ENCODE measurements at regions not wholly inside any gene's neighbourhood (a gene's known extent, or its start where the extent isn't known, plus 50 kb on each side); places are given as distances from the start of the nearest gene placed in this dataset.

DNA sequence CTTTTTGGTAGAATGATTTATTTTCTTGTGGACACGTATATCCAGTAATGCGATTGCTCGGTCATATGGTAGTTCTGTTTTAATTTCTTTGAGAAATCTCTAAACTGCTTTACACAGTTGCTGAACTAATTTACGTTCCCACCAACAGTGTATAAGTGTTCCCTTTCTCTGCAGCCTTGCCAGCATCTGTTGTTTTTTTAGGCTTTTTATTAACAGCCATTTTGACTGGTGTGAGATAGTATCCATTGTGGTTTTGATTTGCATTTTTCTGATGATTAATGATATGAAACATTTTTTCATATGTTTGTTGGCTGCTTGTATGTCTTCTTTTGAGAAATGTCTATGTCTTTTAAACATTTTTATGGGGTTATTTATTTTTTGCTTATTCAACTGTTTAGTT, 196.7 kb downstream of the MOXD1 start:
- no peak overlapping the region for H3K4me3 ChIP-seq (ENCODE audit: low read depth, low read length)
- no peak for DNase-seq (ENCODE audit: low read depth)
- TF ChIP-seq, protein P1, sequence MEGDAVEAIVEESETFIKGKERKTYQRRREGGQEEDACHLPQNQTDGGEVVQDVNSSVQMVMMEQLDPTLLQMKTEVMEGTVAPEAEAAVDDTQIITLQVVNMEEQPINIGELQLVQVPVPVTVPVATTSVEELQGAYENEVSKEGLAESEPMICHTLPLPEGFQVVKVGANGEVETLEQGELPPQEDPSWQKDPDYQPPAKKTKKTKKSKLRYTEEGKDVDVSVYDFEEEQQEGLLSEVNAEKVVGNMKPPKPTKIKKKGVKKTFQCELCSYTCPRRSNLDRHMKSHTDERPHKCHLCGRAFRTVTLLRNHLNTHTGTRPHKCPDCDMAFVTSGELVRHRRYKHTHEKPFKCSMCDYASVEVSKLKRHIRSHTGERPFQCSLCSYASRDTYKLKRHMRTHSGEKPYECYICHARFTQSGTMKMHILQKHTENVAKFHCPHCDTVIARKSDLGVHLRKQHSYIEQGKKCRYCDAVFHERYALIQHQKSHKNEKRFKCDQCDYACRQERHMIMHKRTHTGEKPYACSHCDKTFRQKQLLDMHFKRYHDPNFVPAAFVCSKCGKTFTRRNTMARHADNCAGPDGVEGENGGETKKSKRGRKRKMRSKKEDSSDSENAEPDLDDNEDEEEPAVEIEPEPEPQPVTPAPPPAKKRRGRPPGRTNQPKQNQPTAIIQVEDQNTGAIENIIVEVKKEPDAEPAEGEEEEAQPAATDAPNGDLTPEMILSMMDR (IDR thresholded peaks at IDR 0.05; ENCODE audit: insufficient read depth, low read length) = no peak

DNA sequence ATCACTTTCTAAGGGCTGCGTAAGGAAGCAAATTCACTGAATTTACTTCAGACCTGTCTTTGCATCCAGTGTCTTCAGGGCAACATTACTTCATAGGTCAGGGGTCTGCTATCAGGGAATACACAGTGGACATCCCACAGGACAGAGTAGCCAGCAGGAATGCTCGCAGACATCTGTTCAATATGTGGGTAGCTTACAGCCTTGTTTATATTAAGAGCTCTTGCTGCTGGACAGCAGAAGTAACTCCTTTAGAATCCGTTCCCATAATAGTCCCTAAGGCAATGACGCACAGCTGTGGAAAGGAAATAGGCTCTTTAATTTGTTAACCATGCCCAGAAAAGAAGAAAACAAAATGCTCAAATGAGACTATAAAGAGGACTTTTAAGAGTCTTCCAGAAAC, 198.7 kb downstream of the MOXD1 start:
- DNase-seq (ENCODE audit: low read depth) = peak; percentile 88
- TF ChIP-seq, protein P1 (IDR thresholded peaks at IDR 0.05; ENCODE audit: insufficient read depth, low read length) = no peak

DNA sequence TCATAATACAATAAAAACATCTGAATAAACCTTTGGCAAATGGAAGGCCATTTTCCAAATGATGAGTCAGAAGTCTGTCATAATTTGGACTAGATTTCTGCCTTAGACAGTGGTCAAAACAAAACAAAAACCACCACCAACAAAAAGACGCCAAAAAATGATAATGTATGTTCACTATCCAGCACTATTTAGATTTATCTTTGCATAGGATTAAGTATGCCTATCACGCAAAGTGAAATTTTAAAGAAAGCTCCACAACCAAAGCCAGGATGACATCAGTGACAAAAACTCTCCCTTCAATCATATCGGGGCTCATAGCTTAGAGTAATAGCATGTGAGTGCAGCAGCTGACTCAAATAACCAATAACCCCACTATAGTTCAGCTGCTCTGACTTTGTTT, 201.9 kb downstream of the MOXD1 start:
- DNase-seq (ENCODE audit: low read depth) = peak; percentile 85
- peak overlapping the region; percentile 3 for H3K4me3 ChIP-seq (ENCODE audit: low read depth, low read length)
- TF ChIP-seq, protein P1 (IDR thresholded peaks at IDR 0.05; ENCODE audit: insufficient read depth, low read length) = no peak

More for the DNA sequence above, 198.7 kb downstream of the MOXD1 start:
- no peak overlapping the region for H3K4me3 ChIP-seq (ENCODE audit: low read depth, low read length)

DNA sequence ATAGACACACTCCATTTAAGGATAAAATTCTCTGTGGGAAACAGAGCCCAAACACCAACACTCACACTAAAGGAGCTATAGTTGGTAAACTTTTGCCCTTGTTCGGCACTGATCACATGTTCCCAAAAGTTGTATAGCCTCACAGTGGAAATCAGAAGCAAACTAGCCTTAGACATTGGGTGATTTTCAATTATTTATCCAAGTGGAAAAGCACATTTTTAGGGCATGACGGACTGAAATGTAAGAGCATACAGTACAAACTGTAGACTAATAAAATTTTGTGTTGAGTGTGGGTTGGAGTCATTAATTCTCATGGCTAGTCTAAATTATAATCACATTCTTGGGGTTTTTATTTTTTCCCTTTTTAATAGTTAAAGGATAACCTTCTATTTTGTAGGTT, 202.4 kb downstream of the MOXD1 start:
- peak; percentile 65 for DNase-seq (ENCODE audit: low read depth)
- H3K4me3 ChIP-seq (ENCODE audit: low read depth, low read length) = no peak overlapping the region
- TF ChIP-seq, protein P1 (IDR thresholded peaks at IDR 0.05; ENCODE audit: insufficient read depth, low read length) = no peak

DNA sequence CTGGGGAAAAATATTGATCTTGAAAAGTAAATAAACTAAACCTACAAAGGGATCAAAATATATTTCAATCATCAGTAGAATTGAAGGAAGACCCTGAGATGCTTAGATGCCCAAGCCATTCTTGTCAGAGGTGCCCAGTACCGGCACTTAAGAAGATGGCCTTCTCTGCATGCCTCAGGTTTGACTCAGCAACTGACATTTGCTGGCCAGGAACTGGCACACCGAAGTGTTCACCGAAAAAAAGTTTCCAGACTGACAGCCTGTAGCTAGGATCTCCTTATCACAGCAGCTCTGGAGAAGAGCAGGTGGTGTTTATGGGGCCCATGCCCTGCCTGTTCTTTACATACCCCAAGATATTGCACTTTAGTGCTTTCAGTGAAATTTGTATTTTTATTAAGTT, 203.2 kb downstream of the MOXD1 start:
- no peak overlapping the region for H3K4me3 ChIP-seq (ENCODE audit: low read depth, low read length)
- no peak for DNase-seq (ENCODE audit: low read depth)
- TF ChIP-seq, protein P1 (IDR thresholded peaks at IDR 0.05; ENCODE audit: insufficient read depth, low read length) = no peak

DNA sequence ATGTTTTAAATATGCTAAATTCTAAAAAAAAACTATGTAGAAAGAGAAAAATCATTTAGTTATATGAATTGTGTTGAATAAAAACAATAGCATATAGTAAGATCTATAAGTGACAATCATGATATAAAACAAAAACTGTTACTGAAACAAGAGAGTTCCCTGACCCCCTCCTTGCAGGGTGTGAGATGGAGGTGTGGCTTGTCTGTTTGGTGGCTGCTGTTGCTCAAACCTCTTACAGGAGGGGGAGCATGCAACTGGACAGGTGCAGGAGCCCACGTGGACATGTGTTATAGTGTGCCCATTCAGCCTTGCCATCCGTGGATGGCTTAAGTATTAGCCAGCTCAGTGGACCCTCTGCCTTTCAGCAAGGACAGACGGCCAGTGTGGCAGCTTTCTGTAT, 206.7 kb downstream of the MOXD1 start:
- DNase-seq (ENCODE audit: low read depth) = no peak
- TF ChIP-seq, protein P1 (IDR thresholded peaks at IDR 0.05; ENCODE audit: insufficient read depth, low read length) = no peak
- no peak overlapping the region for H3K4me3 ChIP-seq (ENCODE audit: low read depth, low read length)

DNA sequence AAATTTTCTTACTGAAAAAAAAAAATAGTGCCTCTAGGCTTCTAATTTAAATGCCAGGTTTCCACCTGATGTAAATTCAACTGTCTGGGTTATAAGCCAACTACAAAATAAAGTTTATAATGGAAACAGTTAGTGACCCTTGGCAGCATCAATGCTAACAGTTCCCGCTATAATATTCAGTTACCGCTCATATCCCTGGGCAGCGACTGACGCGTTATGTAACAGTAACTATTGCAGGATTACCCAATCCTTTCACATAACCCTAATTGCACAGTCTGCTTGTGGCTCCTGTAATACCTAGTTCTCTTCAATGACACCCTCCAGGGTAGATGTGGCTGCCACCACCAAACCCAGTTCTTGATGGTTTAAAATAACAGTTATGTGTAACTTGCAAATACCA, 208.6 kb downstream of the MOXD1 start:
- TF ChIP-seq, protein P1 (IDR thresholded peaks at IDR 0.05; ENCODE audit: insufficient read depth, low read length) = no peak
- no peak for DNase-seq (ENCODE audit: low read depth)
- H3K4me3 ChIP-seq (ENCODE audit: low read depth, low read length) = no peak overlapping the region
